NCI-H226 (cell line): ENCODE measurements at regions not wholly inside any gene's neighbourhood (a gene's known extent, or its start where the extent isn't known, plus 50 kb on each side); places are given as distances from the start of the nearest gene placed in this dataset.
A peak's percentile ranks its signal among the peaks of the same experiment; 100 is the strongest.
"Not testable (repeated sequence)": the region's sequence is repeated elsewhere in the genome, so short reads cannot be mapped to it uniquely, and the experiment has no call there.

ENCODE experiments used
- DNase-seq: peaks from one replicate; pipeline ENCODE4 v3.0.0-alpha.2; 2015

- not testable (repeated sequence) for DNase-seq
These were observed 59.2 kb upstream of the CCDC180 start for GRCh38 chr9:97248252-97248651.

GRCh38 chr9:97243606-97244005 is 63.9 kb upstream of the CCDC180 start:
- DNase-seq: no peak

DNA sequence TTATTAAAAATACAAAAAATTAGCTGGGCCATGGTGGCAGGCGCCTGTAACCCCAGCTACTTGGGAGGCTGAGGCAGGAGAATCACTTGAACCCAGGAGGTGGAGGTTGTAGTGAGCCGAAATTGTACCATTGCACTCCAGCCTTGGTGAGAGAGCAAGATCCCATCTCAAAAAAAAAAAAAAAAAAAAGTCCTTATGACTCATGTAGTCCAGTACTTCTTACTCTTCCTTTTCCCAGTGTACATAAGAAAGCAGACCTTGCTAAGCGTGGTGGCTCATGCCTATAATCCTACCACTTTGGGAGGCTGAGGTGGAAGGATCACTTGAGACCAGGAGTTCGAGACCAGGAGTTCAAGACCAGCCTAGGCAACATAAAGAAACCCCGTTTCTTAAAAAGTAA is 66.0 kb upstream of the CCDC180 start:
- not testable (repeated sequence) for DNase-seq

DNA sequence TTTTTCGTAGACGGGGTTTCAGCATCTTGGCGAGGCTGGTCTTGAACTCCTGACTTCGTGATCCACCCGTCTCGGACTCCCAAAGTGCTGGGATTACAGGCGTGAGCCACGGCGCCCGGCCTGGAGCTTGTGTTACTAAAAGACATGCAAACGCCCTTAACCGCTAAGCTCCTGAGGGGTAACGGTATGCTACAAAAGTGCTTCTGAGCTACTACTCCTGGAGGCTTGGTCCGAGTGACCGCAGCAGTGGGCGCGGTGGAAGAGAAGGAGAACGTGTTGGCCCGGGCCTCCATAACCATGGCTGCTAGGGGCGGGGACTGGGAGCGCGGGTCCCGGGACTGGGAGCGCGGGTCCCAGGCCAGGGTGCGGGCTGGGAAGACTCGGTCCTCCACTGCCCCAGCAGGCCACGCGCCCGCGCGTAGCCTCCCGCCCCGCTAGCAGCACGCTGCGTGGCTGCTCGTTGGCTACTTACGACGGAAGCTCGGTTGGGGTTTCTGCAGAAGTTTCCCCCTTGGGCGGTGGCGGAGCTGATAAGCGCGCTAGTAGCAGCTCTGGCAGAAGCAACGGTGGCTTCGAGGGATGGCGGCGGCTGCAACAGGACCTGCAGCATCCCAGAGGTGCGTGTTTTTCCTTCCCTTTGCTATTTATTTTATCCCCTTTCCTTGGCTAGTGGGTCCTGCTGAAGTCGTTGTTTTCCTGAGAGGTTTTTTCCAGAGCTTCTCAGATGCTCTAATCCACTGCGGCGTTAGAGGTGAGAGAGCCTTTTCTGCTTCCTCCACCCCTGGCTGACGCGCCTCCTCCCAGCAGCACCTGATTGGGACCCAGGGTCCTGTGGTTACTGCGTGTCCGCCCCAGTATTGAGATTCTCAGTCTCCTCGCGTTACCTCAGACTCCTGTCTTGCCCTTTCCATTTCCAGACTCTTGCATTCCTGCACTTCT is 69.2 kb upstream of the CCDC180 start:
- peak; percentile 86 for DNase-seq

GRCh38 chr9:97237311-97237786 is 70.1 kb upstream of the CCDC180 start:
- DNase-seq: no peak

- not testable (repeated sequence) for DNase-seq
These were observed 74.5 kb upstream of the CCDC180 start for GRCh38 chr9:97233009-97233400.

GRCh38 chr9:97232060-97233008 is 75.1 kb upstream of the CCDC180 start:
- not testable (repeated sequence) for DNase-seq

DNA sequence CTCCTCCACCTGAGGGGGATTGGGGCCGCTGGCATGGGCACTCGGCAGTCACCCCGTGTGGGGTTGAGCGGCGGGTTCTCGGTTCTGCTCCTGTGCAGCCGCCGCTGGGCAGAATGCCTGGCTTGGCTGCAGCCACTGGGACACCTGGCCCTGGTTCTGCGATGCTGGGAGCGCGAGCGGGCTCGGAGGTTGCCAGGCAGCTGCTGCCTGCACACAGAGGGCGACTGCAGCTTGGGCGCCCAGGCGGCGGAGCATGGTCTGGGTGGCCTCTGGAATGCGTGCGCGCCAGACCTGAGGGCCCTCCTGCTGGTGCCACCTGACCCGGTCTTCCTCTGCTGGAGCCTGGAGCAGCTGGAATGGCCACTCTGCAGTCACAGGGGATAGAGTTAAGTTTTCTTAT is 85.1 kb upstream of the CCDC180 start:
- DNase-seq: not testable (repeated sequence)

DNA sequence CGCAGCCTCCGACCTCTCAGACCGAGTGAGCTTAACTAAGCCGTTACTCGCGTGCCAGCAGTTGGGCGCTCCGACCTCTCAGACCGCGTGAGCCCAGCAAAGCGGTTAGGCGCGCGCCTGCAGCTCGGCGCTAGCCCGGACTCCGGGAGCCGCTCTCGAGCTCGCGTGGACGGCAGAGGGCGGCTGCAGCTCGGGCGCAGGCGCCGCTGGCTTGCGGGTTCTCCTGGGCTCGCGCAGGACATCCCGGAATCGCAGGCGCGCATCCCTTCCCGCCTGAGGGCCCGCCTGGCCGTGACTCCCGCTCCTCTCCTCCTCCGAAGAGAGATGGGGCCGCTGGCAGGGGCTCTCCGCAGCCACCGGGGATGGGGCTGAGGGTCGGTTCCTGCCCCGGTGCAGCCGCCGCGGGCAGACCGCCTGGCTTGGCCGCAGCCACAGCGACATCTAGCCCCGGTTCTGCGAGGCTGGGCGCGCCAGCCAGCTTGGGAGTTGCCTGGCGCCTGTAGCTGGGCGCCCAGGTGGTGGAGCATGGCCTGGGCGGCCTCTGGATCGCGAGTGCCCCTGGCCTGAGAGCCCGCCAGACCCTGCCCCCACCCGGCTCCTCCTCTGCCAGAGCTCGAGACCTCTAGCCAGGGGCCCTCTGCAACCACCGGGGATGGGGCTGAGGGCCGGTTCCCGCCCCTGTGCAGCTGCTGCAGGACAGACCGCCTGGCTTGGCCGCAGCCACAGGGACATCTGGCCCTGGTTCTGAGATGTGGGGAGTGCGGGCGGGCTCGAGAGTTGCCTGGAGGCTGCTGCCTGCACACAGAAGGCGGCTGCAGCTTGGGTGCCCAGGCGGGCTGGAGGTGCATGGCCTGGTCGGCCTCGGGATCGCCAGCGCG is 85.7 kb upstream of the CCDC180 start:
- not testable (repeated sequence) for DNase-seq

DNA sequence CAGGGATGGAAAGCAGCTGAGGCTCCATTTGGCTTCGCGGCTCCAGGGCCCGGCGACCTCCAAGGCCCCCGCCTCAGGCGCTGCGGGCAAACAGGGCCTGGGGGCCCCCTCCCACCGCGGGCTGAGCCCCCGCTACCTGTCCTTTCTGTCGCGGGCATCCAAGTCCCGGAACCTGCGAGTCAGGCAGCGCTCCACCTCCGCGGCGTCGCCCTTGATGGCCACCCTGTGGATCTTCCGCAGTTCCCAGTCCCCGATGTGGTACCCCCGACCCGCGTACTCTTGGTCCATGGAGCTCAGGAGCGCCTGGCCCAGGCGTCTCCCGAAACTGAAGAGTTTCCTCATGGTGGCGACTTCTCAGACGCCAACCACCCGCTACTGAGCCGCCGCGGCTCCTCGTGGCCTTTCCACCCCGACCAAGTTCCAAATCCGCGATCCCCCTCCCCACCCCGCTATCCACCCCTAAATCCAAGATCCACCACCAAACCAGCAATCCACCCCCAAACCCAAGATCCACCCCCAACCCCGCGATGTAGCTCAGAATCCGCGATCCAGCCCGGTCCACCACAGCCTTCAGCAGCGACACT is 86.5 kb upstream of the CCDC180 start:
- DNase-seq: no peak

GRCh38 chr9:97220396-97220795 is 87.1 kb upstream of the CCDC180 start:
- DNase-seq: not testable (repeated sequence)

GRCh38 chr9:97219443-97220140 is 87.9 kb upstream of the CCDC180 start:
- DNase-seq: not testable (repeated sequence)

DNA sequence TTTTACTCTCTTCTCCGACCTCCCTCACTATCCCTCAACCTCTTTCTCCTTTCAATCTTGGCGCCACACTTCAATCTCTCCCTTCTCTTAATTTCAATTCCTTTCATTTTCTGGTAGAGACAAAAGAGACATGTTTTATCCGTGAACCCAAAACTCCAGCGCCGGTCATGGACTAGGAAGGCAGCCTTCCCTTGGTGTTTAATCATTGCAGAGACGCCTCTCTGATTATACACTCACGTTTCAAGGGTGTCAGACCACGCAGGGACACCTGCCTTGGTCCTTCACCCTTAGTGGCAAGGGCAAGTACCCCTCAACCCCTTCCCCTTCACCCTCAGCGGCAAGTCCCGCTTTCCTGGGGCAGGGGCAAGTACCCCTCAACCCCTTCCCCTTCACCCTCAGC is 92.3 kb upstream of the CCDC180 start:
- not testable (repeated sequence) for DNase-seq

DNA sequence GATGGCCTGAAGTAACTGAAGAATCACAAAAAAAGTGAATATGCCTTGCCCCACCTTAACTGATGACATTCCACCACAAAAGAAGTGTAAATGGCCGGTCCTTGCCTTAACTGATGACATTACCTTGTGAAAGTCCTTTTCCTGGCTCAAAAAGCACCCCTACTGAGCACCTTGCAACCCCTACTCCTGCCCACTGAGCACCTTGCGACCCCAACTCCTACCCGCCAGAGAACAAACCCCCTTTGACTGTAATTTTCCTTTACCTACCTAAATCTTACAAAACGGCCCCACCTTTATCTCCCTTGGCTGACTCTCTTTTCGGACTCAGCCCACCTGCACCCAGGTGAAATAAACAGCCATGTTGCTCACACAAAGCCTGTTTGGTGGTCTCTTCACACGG is 92.9 kb upstream of the CCDC180 start:
- DNase-seq: not testable (repeated sequence)

- not testable (repeated sequence) for DNase-seq
These were observed 107.8 kb upstream of the CCDC180 start for GRCh38 chr9:97199683-97200082.

- DNase-seq: not testable (repeated sequence)
These were observed 113.7 kb upstream of the CCDC180 start for GRCh38 chr9:97193767-97194166.

- no peak for DNase-seq
These were observed 118.9 kb upstream of the CCDC180 start for GRCh38 chr9:97188545-97188944.

DNA sequence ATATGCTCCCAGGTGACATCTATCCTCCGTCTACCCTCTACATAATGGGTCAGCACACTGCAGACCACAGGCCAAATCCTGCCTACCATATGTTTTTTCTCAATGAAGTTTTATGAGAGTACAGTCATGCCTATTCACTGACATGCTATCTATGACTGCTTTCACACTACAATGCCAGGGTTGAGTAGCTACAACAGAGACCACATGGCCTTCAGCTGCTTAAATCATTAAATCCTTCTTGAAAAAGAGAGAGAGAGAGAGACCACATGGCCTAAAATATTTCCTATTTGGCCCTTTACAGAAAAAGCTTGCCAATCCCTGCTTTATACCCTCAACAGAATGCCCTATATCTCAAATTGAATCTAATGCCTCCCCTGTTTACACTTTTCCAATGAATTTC is 119.8 kb upstream of the CCDC180 start:
- DNase-seq: not testable (repeated sequence)

GRCh38 chr9:97186493-97186892 is 121.0 kb upstream of the CCDC180 start:
- DNase-seq: no peak

- DNase-seq: not testable (repeated sequence)
These were observed 124.9 kb upstream of the CCDC180 start for GRCh38 chr9:97182532-97182931.

GRCh38 chr9:97179616-97180015 is 127.8 kb upstream of the CCDC180 start:
- peak; percentile 20 for DNase-seq
